NCI-H2107 treated with DMSO at 0.1 percent for 48 hours (cell line): ENCODE measurements at regions not wholly inside any gene's neighbourhood (a gene's known extent, or its start where the extent isn't known, plus 50 kb on each side); places are given as distances from the start of the nearest gene placed in this dataset.

Experiments used
- DNase-seq: peaks from one replicate; lab custom pipeline; 2025; ENCODE audit not compliant: unreplicated experiment; lab: John Stamatoyannopoulos, UW

- no peak for DNase-seq
Observed at GRCh38 chr7:22658031-22658430, 69.0 kb upstream of the IL6 start.

GRCh38 chr7:22657479-22657878 lies 69.5 kb upstream of the IL6 start:
- DNase-seq = no peak

- no peak for DNase-seq
Observed at GRCh38 chr7:22655781-22656180, 71.2 kb upstream of the IL6 start.

- DNase-seq = no peak
Observed at GRCh38 chr7:22654831-22655230, 72.2 kb upstream of the IL6 start.

GRCh38 chr7:22653951-22654350 lies 73.0 kb upstream of the IL6 start:
- DNase-seq = peak; percentile 55

GRCh38 chr7:22651534-22652243 lies 75.3 kb upstream of the IL6 start:
- DNase-seq = no peak

- DNase-seq = no peak
Observed at GRCh38 chr7:22651036-22651435, 76.0 kb upstream of the IL6 start.

GRCh38 chr7:22649686-22650085 lies 77.3 kb upstream of the IL6 start:
- no peak for DNase-seq

GRCh38 chr7:22647451-22648257 lies 79.3 kb upstream of the IL6 start:
- no peak for DNase-seq

GRCh38 chr7:22645418-22646181 lies 81.4 kb upstream of the IL6 start:
- DNase-seq = no peak

- no peak for DNase-seq
Observed at GRCh38 chr7:22642454-22642853, 84.5 kb upstream of the IL6 start.

GRCh38 chr7:22640269-22640668 lies 86.7 kb upstream of the IL6 start:
- no peak for DNase-seq

GRCh38 chr7:22639396-22639795 lies 87.6 kb upstream of the IL6 start:
- no peak for DNase-seq

GRCh38 chr7:22635349-22635748 lies 91.7 kb upstream of the IL6 start:
- no peak for DNase-seq

- no peak for DNase-seq
Observed at GRCh38 chr7:22633954-22634474, 93.0 kb upstream of the IL6 start.

- DNase-seq = no peak
Observed at GRCh38 chr7:22633286-22633953, 93.6 kb upstream of the IL6 start.

- DNase-seq = no peak
Observed at GRCh38 chr7:22632674-22633073, 94.3 kb upstream of the IL6 start.

GRCh38 chr7:22631730-22632129 lies 95.3 kb upstream of the IL6 start:
- DNase-seq = no peak

GRCh38 chr7:22630069-22630468 lies 96.9 kb upstream of the IL6 start:
- DNase-seq = no peak

GRCh38 chr7:22629056-22629455 lies 97.9 kb upstream of the IL6 start:
- no peak for DNase-seq

GRCh38 chr7:22628112-22628511 lies 98.9 kb upstream of the IL6 start:
- no peak for DNase-seq
